Panc1 (cell line): ENCODE measurements at regions not wholly inside any gene's neighbourhood (a gene's known extent, or its start where the extent isn't known, plus 50 kb on each side); places are given as distances from the start of the nearest gene placed in this dataset.

Experiments used
- CTCF ChIP-seq: fragments of 450-650 bp; IDR thresholded peaks from 2 replicates; pipeline ENCODE4 v1.5.1; 2017; ENCODE audit warnings: mild to moderate bottlenecking
- POLR2AphosphoS5 ChIP-seq: IDR thresholded peaks from 2 replicates; pipeline ENCODE4 v1.6.1; 2012; ENCODE audit warnings: mild to moderate bottlenecking, low read depth, low read length, moderate library complexity
- SIN3A ChIP-seq: IDR thresholded peaks from 2 replicates; pipeline ENCODE4 v1.6.1; 2012; ENCODE audit warnings: low read depth, mild to moderate bottlenecking, low read length, moderate library complexity, borderline replicate concordance; ENCODE audit not compliant: insufficient read depth

DNA sequence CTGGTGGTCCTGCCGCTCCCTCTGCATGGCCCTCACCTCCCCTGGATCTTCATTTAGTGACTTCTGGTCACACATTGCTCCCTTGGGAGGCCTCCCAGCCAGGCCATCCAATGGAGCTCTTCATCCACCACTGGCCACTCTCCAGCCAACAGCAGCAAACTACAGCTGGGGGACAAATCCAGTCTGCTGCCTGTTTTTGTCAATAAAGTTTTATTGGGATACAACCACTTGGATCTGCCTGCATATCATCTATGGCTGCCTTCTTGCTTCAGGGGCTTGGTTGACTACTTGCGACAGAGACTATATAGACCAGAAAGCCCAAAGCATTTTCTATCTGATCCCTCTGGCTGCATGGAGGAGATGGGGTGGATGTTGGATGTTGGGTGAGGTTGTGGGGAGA, 156.6 kb upstream of the SULF2 start:
- TF ChIP-seq POLR2AphosphoS5 (no peak), CTCF (no peak), SIN3A (no peak)
